Left forelimb (tissue), 1 donor: ENCODE measurements at regions not wholly inside any gene's neighbourhood (a gene's known extent, or its start where the extent isn't known, plus 50 kb on each side); places are given as distances from the start of the nearest gene placed in this dataset.
"Not testable (repeated sequence)": the region's sequence is repeated elsewhere in the genome, so short reads cannot be mapped to it uniquely, and the experiment has no call there.

Experiments
- DNase-seq: peaks from one replicate; pipeline ENCODE4 v3.0.0-alpha.2; 2018; ENCODE audit warnings: low spot score

DNA sequence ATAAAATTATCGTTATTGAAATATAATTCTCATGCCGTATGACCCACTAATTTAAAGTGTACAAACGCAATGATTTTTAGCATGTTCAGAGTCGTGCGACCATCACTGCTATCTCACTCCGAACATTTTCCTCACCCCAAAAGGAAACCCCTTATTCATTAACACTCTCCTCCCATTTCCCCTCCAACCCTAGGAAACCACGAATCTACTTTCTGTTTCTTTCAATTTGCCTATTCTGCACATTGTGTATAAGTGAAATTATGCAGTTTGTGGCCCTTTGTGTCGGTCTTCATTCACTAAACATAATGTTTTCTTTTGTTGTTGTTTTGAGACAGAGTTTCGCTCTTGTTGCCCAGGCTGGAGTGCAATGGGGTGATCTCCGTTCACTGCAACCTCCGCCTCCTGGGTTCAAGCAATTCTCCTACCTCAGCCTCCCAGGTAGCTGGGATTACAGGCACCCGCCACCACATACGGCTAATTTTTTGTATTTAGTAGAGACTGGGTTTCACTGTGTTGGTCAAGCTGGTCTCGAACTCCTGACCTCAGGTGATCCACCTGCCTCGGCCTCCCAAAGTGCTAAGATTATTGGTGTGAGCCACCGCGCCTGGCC lies 99.7 kb upstream of the ZNF217 start:
- no peak for DNase-seq

DNA sequence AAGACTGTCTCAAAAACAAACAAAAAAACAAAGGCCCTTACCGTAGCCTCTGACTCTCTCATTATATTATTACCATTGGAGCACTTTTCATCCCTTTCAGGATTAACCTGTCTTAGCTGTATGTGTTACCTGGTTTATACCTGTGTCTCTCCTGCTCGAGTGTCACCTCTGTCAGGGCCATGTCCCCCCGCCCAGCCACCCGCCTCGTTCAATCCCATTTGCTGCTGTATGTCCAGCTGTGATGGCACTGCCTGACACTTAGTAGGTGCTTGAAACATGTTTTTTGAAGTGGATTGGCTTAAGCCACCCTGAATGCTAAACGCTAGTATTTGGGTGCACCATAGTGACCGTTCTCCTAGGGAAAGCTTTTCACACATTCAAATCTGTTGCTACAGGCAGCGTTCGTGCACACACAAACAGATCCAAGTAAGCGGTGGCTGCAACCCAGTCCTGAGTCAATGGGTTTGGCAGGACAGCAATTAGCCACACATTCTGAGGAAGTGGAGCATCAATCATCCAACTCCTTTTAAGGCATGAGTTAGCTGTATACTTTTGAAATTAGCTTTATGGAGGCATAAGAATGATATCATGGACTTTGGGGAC lies 98.9 kb upstream of the ZNF217 start:
- no peak for DNase-seq

DNA sequence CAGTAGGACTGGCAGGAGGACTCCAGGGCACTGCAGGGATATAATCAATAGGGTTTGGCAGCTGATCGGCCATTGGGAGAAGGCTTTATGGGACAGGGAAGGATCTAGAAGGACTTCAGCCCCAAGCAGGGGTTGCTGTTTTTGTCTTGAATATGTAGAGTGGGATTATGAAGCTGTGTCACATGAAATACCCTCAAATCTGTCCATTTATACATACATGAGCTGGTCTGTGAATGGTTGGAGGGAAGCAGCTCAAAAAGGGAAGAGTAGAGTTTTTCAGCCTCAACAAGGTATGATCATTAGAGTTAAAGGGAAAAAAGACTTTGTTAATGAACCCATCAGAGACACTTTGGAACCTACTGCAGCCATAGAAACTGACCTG lies 98.2 kb upstream of the ZNF217 start:
- DNase-seq, result no peak

DNA sequence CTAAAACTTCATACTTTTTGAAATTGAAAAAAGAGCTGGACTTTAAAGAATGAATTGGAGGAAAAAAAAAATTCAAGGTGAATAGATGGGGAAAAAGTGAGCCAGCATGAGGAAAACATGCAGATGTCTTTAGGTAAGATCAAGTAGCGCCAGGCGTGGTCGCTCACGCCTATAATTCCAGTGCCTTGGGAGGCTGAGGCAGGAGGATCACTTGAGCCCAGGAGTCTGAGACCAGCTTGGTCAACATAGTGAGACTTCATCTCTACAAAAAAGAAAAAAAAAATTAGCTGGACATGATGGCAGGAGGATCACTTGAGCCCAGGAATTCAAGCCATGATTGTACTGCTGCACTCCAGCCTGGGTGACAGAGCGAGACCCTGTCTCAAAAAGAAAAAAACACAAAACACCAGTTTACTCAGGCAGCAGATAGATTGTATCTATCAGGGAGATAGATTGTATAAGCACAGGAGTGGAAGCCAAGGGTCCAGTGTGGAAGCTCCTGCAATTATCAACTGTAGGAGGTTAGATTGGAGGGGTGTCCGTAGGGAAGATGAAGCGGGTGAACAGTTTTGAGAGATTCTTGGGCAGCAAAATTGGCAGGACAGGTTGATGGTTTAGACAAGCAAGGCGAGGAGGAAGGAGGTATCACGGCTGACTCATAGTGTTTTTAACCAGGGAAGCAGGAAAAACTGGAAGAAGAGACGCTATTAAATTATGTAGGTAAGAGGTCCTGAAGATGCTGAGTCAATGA lies 97.6 kb upstream of the ZNF217 start:
- no peak for DNase-seq

DNA sequence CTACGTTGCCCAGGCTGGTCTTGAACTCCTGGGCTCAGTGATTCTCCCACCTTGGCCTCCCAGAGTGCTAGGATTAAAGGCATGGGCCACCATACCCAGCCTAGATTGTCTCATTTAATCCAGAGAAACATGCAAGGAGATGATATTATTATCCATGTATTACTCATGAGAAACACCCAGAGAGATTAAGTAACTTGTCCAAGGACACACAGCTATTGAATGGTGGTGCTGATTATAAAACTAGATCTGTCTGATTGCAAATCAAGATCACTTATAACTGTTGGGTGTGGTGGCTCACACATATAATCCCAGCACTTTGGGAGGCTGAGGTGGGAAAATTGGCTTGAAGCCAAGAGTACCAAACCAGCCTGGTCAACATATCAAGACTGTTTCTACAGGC lies 94.4 kb upstream of the ZNF217 start:
- DNase-seq, result no peak

DNA sequence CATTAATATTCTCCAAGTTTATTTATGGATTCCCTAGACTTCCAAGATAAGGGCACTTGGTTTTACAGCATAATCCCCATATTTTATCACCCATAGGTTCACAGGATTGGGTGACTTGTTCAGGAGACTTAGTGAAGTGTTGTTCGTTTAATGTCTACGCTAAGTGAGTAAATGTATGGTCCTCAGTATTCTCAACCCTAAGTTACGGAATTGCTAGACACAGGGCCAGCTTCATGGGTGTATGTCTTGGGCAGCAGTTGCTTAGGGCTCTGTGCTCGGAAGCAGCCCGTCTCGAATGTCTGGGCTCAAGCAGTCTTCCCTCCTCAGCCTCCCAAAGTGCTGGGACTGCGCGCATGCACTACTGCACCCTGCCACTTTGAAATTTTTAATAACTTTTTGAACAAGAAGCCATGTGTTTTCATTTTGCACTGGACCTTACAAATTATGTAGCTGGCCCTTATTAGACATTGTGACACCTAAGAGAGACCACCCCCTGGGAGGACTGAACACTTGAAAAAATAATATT lies 91.5 kb upstream of the ZNF217 start:
- no peak for DNase-seq

DNA sequence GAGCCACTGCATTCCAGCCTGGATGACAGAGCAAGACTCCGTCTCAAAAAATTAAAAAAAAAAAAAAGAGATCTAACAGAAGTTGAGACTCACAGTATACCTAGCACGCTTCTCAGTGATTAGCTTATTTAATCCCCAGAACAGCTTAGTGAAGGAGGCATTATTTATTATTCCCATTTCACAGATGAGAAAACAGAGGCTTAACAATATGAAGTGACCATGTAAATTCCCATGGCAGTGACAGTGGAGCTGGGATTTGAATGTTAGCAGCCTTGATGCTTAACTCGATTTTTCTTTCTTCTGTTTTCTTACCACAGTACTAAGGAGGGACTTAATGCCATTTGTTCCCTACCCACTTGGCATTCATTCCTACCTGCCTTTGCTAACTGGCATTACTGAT lies 89.9 kb upstream of the ZNF217 start:
- no peak for DNase-seq

DNA sequence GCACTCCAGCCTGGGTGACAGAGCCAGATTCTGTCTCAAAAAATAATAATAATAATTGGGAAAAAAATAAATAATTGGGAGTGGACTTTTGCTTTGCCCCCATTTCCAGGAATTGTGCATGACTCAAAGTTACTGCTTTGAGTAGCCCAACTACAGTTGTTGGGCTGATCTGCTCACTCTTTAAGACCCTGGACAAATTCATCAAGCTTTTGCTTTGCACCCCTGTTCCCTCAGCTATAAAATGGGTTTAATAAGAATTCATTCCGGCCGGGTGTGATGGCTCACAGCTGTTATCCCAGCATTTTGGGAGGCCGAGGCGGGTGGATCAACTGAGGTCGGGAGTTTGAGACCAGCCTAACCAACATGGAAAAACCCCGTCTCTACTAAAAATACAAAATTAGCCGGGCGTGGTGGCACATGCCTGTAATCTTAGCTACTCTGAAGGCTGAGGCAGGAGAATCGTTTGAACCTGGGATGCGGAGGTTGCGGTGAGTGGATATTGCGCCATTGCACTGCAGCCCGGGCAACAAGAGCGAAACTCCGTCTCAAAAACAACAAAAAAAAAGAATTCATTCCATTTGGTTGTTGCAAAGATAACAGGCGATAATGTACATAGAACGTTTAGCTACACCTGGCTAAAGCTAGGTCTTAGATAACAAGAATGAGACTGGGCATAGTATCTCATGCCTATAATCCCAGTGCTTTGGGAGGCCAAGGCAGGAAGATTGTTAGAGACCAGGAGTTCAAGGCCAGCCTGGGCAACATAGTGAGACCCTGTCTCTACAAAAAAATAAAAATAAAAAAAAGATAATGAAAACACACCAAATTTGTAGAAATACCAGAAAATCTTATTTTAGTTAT lies 87.9 kb upstream of the ZNF217 start:
- DNase-seq, result no peak

DNA sequence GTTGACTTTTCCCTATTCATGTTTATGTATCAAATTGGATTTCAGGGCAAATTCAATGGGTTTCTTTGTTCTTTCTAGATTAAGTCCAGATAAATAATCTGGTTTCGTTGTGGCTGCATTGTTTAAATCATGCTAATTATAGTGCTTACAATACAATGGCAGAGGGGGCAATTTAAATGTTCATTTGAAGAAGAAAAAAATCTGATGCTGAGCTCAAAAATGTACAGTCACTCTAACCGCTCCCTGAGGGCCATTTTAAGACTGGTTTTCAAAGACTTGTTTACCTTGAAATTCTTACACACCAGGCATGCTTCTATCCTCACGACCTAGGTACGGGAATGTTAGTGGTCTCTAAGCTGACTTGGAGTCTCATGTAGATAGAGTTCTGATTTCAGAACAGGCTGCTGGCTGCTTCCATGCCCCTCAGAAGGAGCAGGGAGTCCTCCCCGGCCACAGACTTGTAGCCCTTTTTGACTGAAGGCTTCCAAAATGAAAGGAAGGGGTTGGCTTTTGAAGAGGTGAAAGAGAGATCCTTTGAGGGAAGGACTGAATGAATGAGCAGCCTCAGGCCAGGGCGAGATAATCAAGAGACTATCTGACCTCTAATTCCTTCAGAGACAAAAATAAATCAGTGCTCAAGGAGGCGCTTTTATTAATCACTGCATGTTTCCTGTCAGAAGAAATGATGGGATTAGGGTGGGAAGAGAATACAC lies 86.1 kb upstream of the ZNF217 start:
- DNase-seq, result no peak

DNA sequence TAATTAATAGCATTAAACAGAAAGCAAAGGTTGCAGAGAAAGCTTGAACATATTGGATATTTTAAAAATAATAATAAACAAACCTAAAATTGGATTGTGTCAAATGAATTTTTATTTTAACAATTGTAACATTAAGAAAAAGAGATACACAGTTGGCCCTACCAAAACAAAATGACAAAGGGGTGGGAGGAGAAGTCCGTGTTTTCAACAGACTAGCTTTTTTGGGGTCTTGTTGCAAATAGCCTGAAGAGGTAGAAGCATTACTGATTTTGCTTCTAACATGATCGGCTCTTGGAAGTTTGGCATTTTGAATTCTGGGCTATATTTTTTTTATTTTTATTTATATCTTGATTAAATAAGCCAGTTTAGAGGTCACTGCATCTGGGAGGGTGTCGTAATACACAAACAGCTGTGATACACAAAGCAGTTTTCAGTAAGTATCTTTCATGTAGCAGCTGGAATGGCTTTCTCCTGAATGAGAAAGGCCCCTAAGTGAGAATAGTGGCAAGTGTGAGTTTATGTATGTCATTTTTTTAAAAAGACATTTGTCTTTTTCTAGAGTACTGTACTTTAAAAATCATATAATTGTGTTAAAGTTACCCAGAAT lies 85.5 kb upstream of the ZNF217 start:
- no peak for DNase-seq

DNA sequence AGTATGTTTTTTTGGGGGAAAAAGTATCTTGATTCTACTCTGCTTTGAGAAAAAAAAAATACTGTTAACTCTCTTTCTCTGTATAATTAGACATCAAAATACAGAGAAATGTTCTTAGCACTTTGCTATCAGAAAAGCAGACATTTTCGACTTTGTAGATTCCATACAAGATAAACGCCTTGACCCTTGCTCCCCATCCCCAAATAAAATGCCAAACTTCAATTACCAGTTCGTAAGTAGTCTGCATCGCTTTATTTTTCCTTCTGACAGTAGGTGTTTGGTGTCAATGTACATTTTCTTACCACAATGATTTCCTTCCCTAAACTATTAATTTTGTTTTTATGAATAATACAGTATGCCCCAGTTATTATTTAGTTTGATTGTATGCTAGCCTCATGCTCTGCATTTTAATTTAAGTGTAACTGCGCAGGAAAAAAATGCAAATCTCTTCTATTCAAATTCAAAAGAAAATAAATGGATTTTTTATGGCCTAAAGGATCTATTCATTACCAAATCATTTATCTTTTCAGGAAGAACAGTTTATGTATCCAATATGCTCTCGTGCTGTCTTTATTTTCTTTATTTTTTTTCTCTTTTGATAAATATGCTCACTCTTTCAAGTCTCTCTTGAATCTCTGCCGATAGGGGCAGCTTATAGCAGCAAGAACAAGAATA lies 84.8 kb upstream of the ZNF217 start:
- DNase-seq, result no peak

DNA sequence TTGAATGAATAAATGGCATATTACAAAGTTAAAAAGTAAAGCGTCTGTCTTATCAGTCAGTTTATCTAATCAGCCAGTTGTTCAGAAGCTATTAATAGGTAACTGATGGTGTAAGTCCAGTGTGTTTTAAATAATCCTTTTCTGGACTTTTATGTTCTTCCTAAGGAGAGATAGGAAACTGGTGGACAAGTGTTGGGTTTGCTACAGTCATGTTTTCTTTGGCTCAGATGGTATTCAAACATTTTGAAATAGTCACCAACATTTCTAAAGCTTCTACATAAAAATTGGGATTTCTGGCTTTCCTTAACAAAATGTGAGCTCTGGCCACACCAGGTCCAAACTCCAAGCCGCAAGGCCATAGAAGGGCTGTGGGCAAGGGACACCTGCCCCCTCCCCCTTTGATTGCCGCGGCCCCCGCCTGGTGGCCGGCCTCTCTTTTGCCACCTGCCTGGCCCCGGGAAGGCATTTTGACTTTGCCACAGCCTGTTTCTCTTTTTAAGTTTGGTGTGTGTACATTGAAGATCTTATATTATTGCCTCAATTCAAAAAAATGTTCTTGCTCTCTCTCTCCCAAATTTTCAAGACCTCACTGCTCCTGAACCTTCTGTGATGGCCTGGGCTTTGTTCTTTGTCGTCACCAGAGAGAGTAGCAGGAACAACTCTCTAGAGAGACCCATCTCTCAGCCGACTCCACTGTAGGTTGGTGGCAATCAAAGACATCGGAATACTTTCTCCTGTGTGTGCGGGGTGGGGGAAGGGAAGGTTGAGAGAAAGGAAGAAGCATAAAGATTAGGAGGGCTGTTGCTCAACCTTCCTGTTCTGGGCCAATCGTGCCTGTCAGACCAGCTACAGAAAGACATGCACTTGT lies 84.0 kb upstream of the ZNF217 start:
- DNase-seq, result no peak

DNA sequence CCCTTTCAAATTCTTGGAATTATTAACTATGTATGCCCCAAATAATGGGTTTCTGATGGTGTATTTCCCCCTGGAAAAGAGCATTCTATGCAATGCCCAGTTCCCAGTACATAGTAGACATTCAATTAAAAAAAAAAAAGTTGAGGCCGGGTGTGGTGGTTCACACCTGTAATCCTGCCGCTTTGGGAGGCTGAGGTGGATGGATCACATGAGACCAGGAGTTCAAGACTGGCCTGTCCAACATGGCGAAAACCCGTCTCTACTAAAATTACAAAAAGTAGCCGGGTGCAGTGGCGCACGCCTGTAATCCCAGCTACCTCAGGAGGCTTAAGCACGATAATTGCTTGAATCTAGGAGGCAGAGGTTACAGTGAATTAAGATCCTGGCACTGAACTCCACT lies 83.3 kb upstream of the ZNF217 start:
- no peak for DNase-seq

DNA sequence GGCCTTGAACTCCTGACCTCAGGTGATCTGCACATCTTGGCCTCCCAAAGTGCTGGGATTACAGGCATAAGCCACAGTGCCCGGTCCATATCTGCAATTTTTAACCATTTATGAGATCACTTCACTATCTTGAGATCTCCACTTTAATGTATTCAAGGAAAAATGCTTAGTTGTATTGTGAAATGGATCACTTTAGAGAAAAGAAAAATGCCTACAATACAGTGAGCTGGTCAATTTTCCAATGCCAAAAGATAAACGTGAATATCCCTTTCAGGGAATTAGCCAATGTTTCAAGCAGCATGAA lies 82.8 kb upstream of the ZNF217 start:
- DNase-seq, result no peak

DNA sequence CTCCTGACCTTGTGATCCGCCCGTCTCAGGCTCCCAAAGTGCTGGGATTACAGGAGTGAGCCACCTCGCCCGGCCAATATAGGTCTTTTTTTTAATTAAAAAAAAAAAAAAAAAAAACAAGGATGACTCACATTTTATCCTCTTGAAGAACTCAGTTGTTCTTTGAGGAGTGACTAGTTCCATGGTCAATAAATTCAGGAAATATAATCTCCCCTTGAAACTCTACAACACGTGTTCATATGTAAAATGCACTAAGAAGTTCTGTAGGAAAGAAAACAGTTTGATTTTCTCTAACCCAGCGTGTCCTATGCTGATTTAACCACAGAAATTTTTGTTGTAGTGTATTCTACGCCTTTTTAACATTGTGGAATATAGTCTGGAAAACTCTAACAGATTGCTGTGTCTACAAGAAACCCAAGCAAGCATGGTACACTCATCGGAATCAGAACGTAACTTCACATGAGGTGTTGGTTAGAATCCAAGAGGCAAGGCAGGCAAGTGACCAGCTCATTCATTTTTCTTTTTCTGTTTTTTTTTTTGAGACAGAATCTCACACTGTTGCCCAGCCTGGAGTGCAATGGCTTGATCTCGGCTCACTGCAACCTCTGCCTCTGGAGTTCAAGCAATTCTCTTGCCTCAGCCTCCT lies 79.0 kb upstream of the ZNF217 start:
- DNase-seq, result no peak

DNA sequence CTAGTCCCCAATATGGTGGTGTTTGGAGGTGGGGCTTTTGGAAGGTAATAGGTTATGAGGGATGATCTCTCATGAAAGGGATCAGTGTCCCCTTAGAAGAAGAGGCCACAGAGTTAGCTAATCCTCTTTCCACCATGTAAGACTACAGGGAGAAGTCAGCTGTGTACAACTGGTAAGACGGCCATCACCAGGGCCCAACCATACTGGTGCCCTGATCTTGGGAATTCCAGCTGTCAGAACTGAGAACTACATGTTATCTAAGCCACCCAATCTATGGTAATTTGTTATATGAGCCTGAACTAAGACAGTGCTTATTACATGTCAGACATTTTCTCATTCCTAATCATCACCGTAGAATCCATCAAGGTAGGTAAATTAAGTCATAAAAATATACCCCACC lies 77.7 kb upstream of the ZNF217 start:
- no peak for DNase-seq

DNA sequence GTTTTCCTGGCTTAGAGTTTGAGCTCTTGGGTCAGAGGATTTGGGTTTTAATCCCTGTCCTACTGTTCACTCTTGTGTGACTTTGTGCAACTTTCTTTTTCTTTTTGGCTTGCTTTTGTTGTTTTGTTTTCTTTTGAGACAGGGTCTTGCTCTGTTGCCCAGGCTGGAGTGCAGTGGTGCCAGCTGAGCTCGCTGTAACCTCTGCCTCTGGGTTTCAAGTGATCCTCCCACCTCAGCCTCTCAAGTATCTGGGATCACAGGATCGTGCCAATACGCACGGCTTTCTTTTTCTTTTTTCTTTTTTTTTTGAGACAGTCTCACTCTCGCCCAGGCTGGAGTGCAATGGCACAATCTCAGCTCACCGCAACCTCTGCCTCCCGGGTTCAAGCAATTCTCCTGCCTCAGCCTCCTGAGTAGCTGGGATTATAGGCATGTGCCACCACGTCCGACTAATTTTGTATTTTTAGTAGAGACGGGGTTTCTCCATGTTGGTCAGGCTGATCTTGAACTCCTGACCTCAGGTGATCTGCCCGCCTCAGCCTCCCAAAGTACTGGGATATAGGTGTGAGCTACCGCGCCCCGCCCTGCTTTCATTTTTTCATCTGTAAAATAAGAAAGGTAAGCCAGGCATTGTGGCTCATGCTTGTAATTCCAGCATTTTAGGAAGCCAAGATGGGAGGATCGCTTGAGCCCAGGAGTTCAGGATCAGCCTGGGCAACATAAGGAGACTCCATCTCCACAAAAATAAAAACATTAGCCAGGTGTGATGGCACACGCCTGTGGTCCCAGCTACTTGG lies 76.1 kb upstream of the ZNF217 start:
- DNase-seq, result not testable (repeated sequence)

DNA sequence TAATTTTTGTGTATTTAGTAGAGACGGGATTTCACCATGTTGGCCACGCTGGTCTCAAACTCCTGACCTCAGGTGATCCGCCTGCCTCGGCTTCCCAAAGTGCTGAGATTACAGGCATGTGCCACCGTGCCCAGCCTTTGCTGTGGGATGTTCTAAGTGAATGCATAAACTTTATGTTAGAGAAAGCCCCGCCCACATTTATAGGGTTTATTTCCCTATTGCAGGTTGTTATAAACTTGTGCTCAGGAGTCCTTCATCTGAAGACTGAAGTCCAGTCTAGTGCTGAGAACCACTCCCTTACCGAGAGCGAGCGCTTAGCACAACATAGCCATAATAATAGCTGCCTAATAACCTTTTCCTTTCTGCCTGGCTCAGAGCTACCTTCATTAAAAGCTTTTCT lies 75.4 kb upstream of the ZNF217 start:
- DNase-seq, result no peak

DNA sequence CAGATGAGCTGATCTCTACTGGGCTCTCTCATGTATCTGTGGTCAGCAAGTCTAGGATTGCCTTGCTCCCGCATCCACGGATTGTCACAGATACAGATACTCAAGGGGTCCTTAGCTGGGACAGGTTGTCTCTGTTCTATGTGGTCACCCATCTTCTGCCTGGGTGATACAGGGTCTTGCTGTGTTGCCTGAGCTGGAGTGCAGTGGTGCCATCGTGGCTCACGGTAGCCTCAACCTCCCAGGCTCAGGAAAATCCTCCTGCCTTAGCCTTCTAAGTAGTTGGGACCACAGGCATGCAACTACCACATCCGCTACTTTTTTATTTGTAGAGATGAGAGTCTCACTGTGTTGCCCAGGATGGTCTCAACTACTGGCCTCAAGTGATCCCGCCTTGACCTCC lies 72.5 kb upstream of the ZNF217 start:
- DNase-seq, result no peak
